H1 (cell line): ENCODE measurements at regions not wholly inside any gene's neighbourhood (a gene's known extent, or its start where the extent isn't known, plus 50 kb on each side); places are given as distances from the start of the nearest gene placed in this dataset.

Experiments used
- CTCF ChIA-PET: fragments of 300-600 bp; sonication (Branson Sonifier 250); formaldehyde crosslinking; loops from one replicate; lab custom pipeline; 2021; ENCODE audit not compliant: partially characterized antibody; lab: Charles Lee
- POLR2A ChIA-PET: fragments of 300-600 bp; sonication (Branson Sonifier 250); formaldehyde crosslinking; loops from one replicate; lab custom pipeline; 2021; ENCODE audit warnings: inconsistent platforms; ENCODE audit not compliant: partially characterized antibody; lab: Charles Lee
- DNase-seq, 2 experiments: peaks; one replicate each; pipeline versions ENCODE4 v3.0.0 to v3.0.0-alpha.2; 2010 to 2022; ENCODE audit warnings: low spot score in 2 of 2, low read depth in 1 of 2, mixed read lengths in 1 of 2
- FAIRE-seq: peaks from 2 replicates; lab custom pipeline; 2011; peaks lifted over from hg19 to GRCh38; lab: Jason Lieb, UNC
- H2AFZ ChIP-seq: 2 replicates; pipeline ENCODE4 v1.8.1; 2012; ENCODE audit warnings: low read length, inconsistent platforms
- H2AK5ac ChIP-seq: 2 replicates; pipeline ENCODE4 v1.6.1; 2013; ENCODE audit warnings: low read depth, low read length
- H2BK120ac ChIP-seq: replicated peaks from 2 replicates; pipeline ENCODE3; 2013; ENCODE audit warnings: low read depth, low read length, inconsistent platforms
- H2BK12ac ChIP-seq: 2 replicates; pipeline ENCODE4 v1.6.1; 2013; ENCODE audit warnings: low read depth, low read length
- H2BK15ac ChIP-seq: 2 replicates; pipeline ENCODE4 v1.6.1; 2013; ENCODE audit warnings: low read length
- H2BK20ac ChIP-seq: 2 replicates; pipeline ENCODE4 v1.6.1; 2013; ENCODE audit warnings: low read length
- H2BK5ac ChIP-seq: 2 replicates; pipeline ENCODE4 v1.6.1; 2013; ENCODE audit warnings: low read depth, low read length
- H3K14ac ChIP-seq: 2 replicates; pipeline ENCODE4 v1.6.1; 2013; ENCODE audit warnings: inconsistent platforms; ENCODE audit not compliant: insufficient read length
- H3K18ac ChIP-seq: 2 replicates; pipeline ENCODE4 v1.6.1; 2013; ENCODE audit warnings: low read length; ENCODE audit errors: extremely low read depth
- H3K23ac ChIP-seq: 2 replicates; pipeline ENCODE4 v1.6.1; 2013; ENCODE audit warnings: inconsistent platforms; ENCODE audit not compliant: insufficient read length
- H3K23me2 ChIP-seq: 2 replicates; pipeline ENCODE4 v1.6.1; 2013; ENCODE audit warnings: low read depth, low read length
- H3K27ac ChIP-seq: 2 replicates; pipeline ENCODE4 v1.6.1; 2011; ENCODE audit warnings: low read depth, low read length, inconsistent platforms
- H3K27me3 ChIP-seq, 4 experiments: replicated peaks in 1 of 4; 1 replicate in 1 of 4; 2 replicates in 3 of 4; pipeline versions ENCODE4 v1.6.1 to v1.8.1; 2011 to 2013; ENCODE audit warnings: low read length in 3 of 4, mild to moderate bottlenecking in 3 of 4, inconsistent platforms in 2 of 4, mixed read lengths in 2 of 4, moderate library complexity in 1 of 4; ENCODE audit not compliant: control insufficient read depth in 3 of 4, insufficient read depth in 3 of 4; ENCODE audit errors: extremely low read depth in 1 of 4
- H3K36me3 ChIP-seq, 4 experiments: 2 replicates each; pipeline versions ENCODE4 v1.6.1 to v1.8.1; 2011 to 2013; ENCODE audit warnings: mild to moderate bottlenecking in 4 of 4, low read length in 3 of 4, moderate library complexity in 2 of 4, control low read depth in 1 of 4, inconsistent platforms in 1 of 4; ENCODE audit not compliant: insufficient read depth in 4 of 4, control insufficient read depth in 2 of 4
- H3K4ac ChIP-seq: replicated peaks from 2 replicates; pipeline ENCODE3; 2013; ENCODE audit warnings: low read length, low read depth, mixed read lengths, inconsistent platforms; ENCODE audit not compliant: insufficient read length
- H3K4me1 ChIP-seq, 4 experiments: replicated peaks in 1 of 4; 1 replicate in 1 of 4; 2 replicates in 3 of 4; pipeline versions ENCODE4 v1.6.1 to v1.8.1; 2011 to 2013; ENCODE audit warnings: low read length in 3 of 4, inconsistent platforms in 2 of 4, mixed read lengths in 1 of 4; ENCODE audit not compliant: insufficient read depth in 4 of 4, control insufficient read depth in 3 of 4
- H3K4me2 ChIP-seq, 2 experiments: 2 replicates each; pipeline versions ENCODE4 v1.6.1 to v1.8.1; 2011 to 2013; ENCODE audit warnings: low read depth in 2 of 2, low read length in 2 of 2, control low read depth in 1 of 2, inconsistent platforms in 1 of 2, mild to moderate bottlenecking in 1 of 2; ENCODE audit not compliant: insufficient read depth in 1 of 2
- H3K4me3 ChIP-seq, 4 experiments: fragments of 200-600, 300-600 bp in 1 of 4; sonication (generic), shearing (Covaris generic), sonication (Bioruptor Twin) in 1 of 4; 2 replicates each; pipeline versions ENCODE4 v1.5.1 to v1.8.1; 2011 to 2016; ENCODE audit warnings: low read length in 4 of 4, low read depth in 3 of 4, control low read depth in 2 of 4, inconsistent platforms in 2 of 4, mild to moderate bottlenecking in 2 of 4, mixed read lengths in 1 of 4, moderate library complexity in 1 of 4; ENCODE audit not compliant: insufficient read depth in 2 of 4; ENCODE audit errors: extremely low read depth in 1 of 4
- H3K56ac ChIP-seq: replicated peaks from 2 replicates; pipeline ENCODE3; 2013; ENCODE audit warnings: low read depth, mild to moderate bottlenecking, mixed read lengths, low read length, inconsistent platforms; ENCODE audit not compliant: insufficient read length
- H3K79me1 ChIP-seq: 2 replicates; pipeline ENCODE4 v1.6.1; 2013; ENCODE audit warnings: low read depth, low read length, control low read depth
- H3K79me2 ChIP-seq, 2 experiments: 2 replicates each; pipeline versions ENCODE4 v1.6.1 to v1.8.1; 2012 to 2013; ENCODE audit warnings: low read length in 2 of 2, mild to moderate bottlenecking in 2 of 2, inconsistent platforms in 1 of 2; ENCODE audit not compliant: insufficient read depth in 2 of 2, control insufficient read depth in 1 of 2
- H3K9ac ChIP-seq, 4 experiments: replicated peaks in 1 of 4; 1 replicate in 1 of 4; 2 replicates in 3 of 4; pipeline versions ENCODE4 v1.6.1 to v1.8.1; 2011 to 2013; ENCODE audit warnings: low read depth in 3 of 4, low read length in 3 of 4, control low read depth in 2 of 4, mild to moderate bottlenecking in 2 of 4, moderate library complexity in 2 of 4, inconsistent platforms in 1 of 4; ENCODE audit errors: extremely low read depth in 1 of 4
- H3K9me3 ChIP-seq, 2 experiments: 2 replicates each; pipeline versions ENCODE4 v1.6.1 to v1.8.1; 2012 to 2013; ENCODE audit warnings: mild to moderate bottlenecking in 2 of 2, moderate library complexity in 2 of 2, control low read depth in 1 of 2, inconsistent platforms in 1 of 2, low read depth in 1 of 2, low read length in 1 of 2, mixed read lengths in 1 of 2; ENCODE audit not compliant: insufficient read depth in 2 of 2
- H4K20me1 ChIP-seq, 2 experiments: replicated peaks in 1 of 2; 2 replicates each; pipeline versions ENCODE3 to v1.8.1; 2011 to 2013; ENCODE audit warnings: inconsistent platforms in 2 of 2, low read length in 2 of 2, mild to moderate bottlenecking in 1 of 2; ENCODE audit not compliant: insufficient read depth in 2 of 2, control insufficient read depth in 1 of 2
- H4K5ac ChIP-seq: 2 replicates; pipeline ENCODE4 v1.6.1; 2013; ENCODE audit warnings: low read length, low read depth, mixed read lengths, inconsistent platforms; ENCODE audit not compliant: insufficient read length
- H4K8ac ChIP-seq: 2 replicates; pipeline ENCODE4 v1.8.0; 2013; ENCODE audit warnings: mild to moderate bottlenecking, moderate library complexity, low read length, inconsistent platforms; ENCODE audit not compliant: insufficient read depth; ENCODE audit errors: extremely low read depth
- H4K91ac ChIP-seq: replicated peaks from 2 replicates; pipeline ENCODE3; 2013; ENCODE audit warnings: low read length, mixed read lengths, inconsistent platforms; ENCODE audit not compliant: insufficient read length
- ASH2L ChIP-seq: fragments of 200-600, 300-600 bp; sonication (generic); IDR thresholded peaks from one replicate; pipeline ENCODE4 v1.7.1; 2017; ENCODE audit warnings: low read length
- BACH1 ChIP-seq: IDR thresholded peaks from 2 replicates; pipeline ENCODE4 v1.6.1; 2012; ENCODE audit warnings: low read length, improper control_type of control experiment
- CTBP2 ChIP-seq: IDR thresholded peaks from 2 replicates; pipeline ENCODE4 v1.7.0; 2011; ENCODE audit warnings: borderline replicate concordance, mild to moderate bottlenecking, moderate library complexity, mixed read lengths, low read length; ENCODE audit not compliant: insufficient read depth, insufficient read length
- EGR1 ChIP-seq: IDR thresholded peaks from 2 replicates; pipeline ENCODE4 v1.6.1; 2011; ENCODE audit warnings: low read depth, low read length, borderline replicate concordance
- EP300 ChIP-seq, 2 experiments: IDR thresholded peaks; 1 replicate in 1 of 2; 2 replicates in 1 of 2; pipeline ENCODE4 v1.6.1; 2011 to 2012; ENCODE audit warnings: low read depth in 2 of 2, low read length in 2 of 2, mild to moderate bottlenecking in 2 of 2, borderline replicate concordance in 1 of 2, inconsistent platforms in 1 of 2, moderate library complexity in 1 of 2
- GTF2F1 ChIP-seq: IDR thresholded peaks from 2 replicates; pipeline ENCODE4 v1.6.1; 2012; ENCODE audit warnings: low read depth, low read length, improper control_type of control experiment, borderline replicate concordance
- NRF1 ChIP-seq: IDR thresholded peaks from 2 replicates; pipeline ENCODE4 v1.6.1; 2011; ENCODE audit warnings: mild to moderate bottlenecking, low read depth, low read length, improper control_type of control experiment
- RAD21 ChIP-seq, 2 experiments: IDR thresholded peaks in 1 of 2; conservative IDR thresholded peaks in 1 of 2; 2 replicates each; pipeline ENCODE4 v1.6.1; 2011; ENCODE audit warnings: low read depth in 2 of 2, low read length in 2 of 2, improper control_type of control experiment in 1 of 2, inconsistent platforms in 1 of 2, mild to moderate bottlenecking in 1 of 2, moderate library complexity in 1 of 2
- RFX5 ChIP-seq: IDR thresholded peaks from 2 replicates; pipeline ENCODE4 v1.6.1; 2011; ENCODE audit warnings: low read depth, low read length, improper control_type of control experiment, borderline replicate concordance
- SRF ChIP-seq: IDR thresholded peaks from 2 replicates; pipeline ENCODE4 v1.6.1; 2011; ENCODE audit warnings: mild to moderate bottlenecking, low read depth, low read length, moderate library complexity
- TAF7 ChIP-seq: optimal IDR thresholded peaks from 2 replicates; pipeline ENCODE3; 2011; ENCODE audit warnings: low read depth, mild to moderate bottlenecking, inconsistent platforms, low read length, moderate library complexity, borderline replicate concordance
- WGBS, 2 experiments: shearing (Covaris generic) in 1 of 2; methylation state at CpG; one replicate each; pipeline versions ENCODE4 v1.1.6 to v1.1.7; 2013 to 2015; ENCODE audit warnings: low lambda C conversion rate in 2 of 2, mixed read lengths in 2 of 2, inconsistent platforms in 1 of 2, low coverage in 1 of 2, missing lambda C conversion rate in 1 of 2; ENCODE audit not compliant: insufficient replicate concordance in 2 of 2, insufficient coverage in 1 of 2, insufficient read length in 1 of 2; ENCODE audit errors: extremely low coverage in 1 of 2, missing lambda C conversion rate in 1 of 2; 5-methylcytosine and 5-hydroxymethylcytosine counted together
- TF ChIP-seq, protein P1 (sequence below): IDR thresholded peaks from 2 replicates; pipeline ENCODE4 v1.6.1; 2011; ENCODE audit warnings: low read length, improper control_type of control experiment

GRCh38 chr5:119913425-119913824 lies 284.1 kb downstream of the FAM170A start:
- no peak overlapping the region for H4K8ac ChIP-seq
- H2BK20ac ChIP-seq = no peak overlapping the region
- POLR2A ChIA-PET = no interaction called here
- H2BK120ac ChIP-seq = no peak overlapping the region
- H4K91ac ChIP-seq = no peak overlapping the region
- H3K4me2 ChIP-seq = no peak overlapping the region
- WGBS, 2 experiments = 84% methylated on average over 3 of the region's 3 CpGs; no CpG with 5 or more reads in 1 of the 2 experiments
- TF ChIP-seq GTF2F1 = no peak
- no peak for TF ChIP-seq ASH2L
- TF ChIP-seq, protein P1, sequence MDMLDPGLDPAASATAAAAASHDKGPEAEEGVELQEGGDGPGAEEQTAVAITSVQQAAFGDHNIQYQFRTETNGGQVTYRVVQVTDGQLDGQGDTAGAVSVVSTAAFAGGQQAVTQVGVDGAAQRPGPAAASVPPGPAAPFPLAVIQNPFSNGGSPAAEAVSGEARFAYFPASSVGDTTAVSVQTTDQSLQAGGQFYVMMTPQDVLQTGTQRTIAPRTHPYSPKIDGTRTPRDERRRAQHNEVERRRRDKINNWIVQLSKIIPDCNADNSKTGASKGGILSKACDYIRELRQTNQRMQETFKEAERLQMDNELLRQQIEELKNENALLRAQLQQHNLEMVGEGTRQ = no peak
- no peak for TF ChIP-seq EGR1
- no peak for TF ChIP-seq EP300 (IDR thresholded peaks at IDR 0.05; ENCODE audit: borderline replicate concordance in 1 of 2, low read depth in 2 of 2, low read length in 2 of 2)
- TF ChIP-seq SRF = no peak
- no peak for TF ChIP-seq RFX5
- no peak for TF ChIP-seq BACH1
- no peak for TF ChIP-seq CTBP2
- no peak for TF ChIP-seq NRF1
- TF ChIP-seq TAF7 = no peak
- no peak for TF ChIP-seq RAD21 (IDR thresholded peaks at IDR 0.05 in 1 of 2, conservative IDR thresholded peaks at IDR 0.05 in 1 of 2; ENCODE audit: low read depth in 2 of 2, low read length in 2 of 2)
- CTCF ChIA-PET = interaction anchor here (0.5 to 1.3 kb wide), 5 partner anchors 13 to 1710 kb away, joined by 3 read pairs; no protein-coding TSS in a partner anchor
- no peak overlapping the region for H2AK5ac ChIP-seq
- H3K4me3 ChIP-seq = no peak overlapping the region
- no peak overlapping the region for H2BK15ac ChIP-seq
- no peaks in the 10 kb centered on the region for H3K79me1 ChIP-seq
- no peaks in the 10 kb centered on the region for H4K20me1 ChIP-seq
- no peak overlapping the region for H3K23ac ChIP-seq
- H3K56ac ChIP-seq = no peak overlapping the region
- H3K18ac ChIP-seq = no peak overlapping the region
- H3K27ac ChIP-seq = no peak overlapping the region
- no peak overlapping the region for H3K4ac ChIP-seq
- no peaks in the 10 kb centered on the region for H3K9me3 ChIP-seq
- H3K79me2 ChIP-seq = no peaks in the 10 kb centered on the region
- H4K5ac ChIP-seq = no peak overlapping the region
- FAIRE-seq = no peak
- no peaks in the 10 kb centered on the region for H3K4me1 ChIP-seq
- no peak overlapping the region for H2BK12ac ChIP-seq
- no peak overlapping the region for H2AFZ ChIP-seq
- no peak overlapping the region for H3K9ac ChIP-seq
- H3K36me3 ChIP-seq = no peaks in the 10 kb centered on the region
- H3K23me2 ChIP-seq = no peaks in the 10 kb centered on the region
- H3K14ac ChIP-seq = no peak overlapping the region
- DNase-seq = no peak
- no peaks in the 10 kb centered on the region for H3K27me3 ChIP-seq
- no peak overlapping the region for H2BK5ac ChIP-seq
